ENCODE measurements at regions not wholly inside any gene's neighbourhood (a gene's known extent, or its start where the extent isn't known, plus 50 kb on each side); places are given as distances from the start of the nearest gene placed in this dataset.
"Not testable (repeated sequence)": the region's sequence is repeated elsewhere in the genome, so short reads cannot be mapped to it uniquely, and the experiment has no call there.

DNA sequence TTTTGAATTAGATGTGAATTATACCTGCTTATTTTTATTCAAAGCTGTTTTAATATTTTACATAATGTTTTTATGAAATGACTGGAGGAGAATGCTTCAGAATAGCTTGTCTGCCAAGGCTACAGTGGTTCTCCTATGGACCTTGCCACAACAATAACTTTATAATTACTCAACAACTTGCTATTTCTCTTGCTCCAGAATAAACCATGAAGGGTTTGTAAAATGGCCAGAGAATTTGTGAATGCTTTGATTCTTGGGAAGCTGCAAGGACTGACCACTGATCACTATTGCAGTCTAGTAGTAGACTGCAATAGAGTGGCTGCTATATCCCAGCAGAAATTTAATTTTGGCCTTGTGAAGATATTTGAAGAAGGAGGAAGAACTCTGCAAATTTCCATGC is 199.7 kb downstream of the FAT3 start:
- peak; percentile 21 for DNase-seq (ENCODE audit: low read depth)

DNA sequence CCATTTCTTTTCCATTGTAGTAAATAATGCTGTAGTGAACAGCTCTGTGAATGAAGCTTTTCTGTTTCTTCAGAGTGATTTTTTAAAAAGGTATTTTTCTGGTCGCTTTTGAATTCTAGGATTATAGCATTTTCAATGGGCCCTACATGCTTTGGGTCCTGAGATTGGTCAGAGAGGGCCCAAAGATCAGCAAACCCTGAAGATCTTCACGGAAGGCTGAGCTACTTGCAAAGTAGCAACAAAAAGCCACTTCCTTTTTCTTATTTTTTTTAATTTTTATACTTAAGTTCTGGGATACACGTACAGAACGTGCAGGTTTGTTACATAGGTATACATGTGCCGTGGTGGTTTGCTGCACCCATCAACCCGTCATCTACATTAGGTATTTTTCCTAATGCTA is 200.5 kb downstream of the FAT3 start:
- DNase-seq (ENCODE audit: low read depth), result no peak

DNA sequence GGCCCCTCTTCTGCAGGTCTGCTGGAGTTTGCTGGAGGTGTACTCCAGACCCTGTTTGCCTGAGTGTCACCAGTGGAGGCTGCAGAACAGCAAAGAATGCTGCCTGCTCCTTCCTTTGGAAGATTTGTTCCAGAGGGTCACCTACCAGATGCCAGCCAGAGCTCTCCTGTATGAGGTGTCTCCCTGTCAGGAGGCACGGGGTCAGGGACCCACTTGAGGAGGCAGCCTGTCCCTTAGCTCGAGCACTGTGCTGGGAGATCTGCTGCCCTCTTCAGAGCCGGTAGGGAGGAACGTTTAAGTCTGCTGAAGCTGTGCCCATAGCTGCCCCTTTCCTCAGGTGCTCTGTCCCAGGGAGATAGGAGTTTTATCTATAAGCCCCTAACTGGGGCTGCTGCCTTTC is 207.9 kb downstream of the FAT3 start:
- DNase-seq (ENCODE audit: low read depth), result no peak

DNA sequence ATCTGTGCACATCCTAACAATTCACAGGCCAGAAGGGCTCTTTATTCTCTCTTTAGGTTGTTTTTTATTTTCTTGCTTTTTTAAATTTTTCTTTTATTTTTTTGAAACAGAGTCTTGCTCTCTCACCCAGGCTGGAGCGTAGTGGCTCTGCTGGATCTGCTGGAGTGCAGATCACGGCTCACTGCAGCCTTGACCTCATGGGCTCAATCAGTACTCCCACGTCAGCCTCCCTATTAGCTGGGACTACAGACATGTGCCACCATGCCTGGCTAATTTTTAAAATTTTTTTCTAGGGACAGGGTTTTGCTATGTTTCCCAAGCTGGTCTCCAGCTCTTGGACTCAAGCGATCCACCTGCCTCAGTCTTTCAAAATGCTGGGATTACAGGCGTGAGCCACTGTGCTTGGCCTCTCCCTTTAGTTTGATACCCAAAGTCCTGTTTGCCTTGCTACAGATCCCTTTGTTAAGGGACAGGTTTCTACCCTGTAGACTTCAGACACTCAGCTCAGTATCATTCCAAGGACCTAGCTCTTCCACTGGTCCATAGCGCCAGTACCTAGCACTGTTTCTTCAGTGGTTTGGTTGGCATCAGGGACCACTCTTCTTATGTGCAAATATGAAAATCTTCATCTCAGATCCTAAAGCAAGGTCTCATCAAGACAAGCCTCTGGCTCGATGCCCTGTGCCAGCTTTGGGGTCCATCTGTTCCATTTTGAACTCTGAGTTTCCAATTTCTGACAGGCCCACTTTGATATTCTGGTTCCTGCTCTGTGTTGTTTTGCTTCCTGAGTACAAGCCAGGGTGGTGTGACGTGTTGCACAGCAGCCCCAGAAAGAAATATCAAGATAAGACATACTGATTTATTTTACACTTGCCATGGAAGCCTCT is 211.7 kb downstream of the FAT3 start:
- no peak for DNase-seq (ENCODE audit: low read depth)

DNA sequence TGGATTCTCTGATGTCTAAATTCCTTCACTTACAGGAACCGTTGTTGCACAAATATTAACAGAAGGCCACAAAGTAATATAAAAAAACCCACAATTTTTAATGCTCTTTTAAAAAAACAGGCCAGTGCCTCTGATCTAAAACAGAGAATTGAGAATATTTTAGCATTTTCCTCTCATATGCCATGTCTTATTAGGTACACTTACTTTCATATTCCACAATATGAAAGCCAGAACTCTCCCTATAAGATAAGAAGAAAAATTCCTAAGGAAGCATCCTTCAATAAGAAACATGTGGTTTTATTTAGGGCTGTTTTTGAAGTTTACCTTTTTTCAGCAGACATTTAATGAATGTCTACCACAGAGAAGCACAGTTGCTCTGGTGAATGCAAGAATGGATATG is 214.5 kb downstream of the FAT3 start:
- DNase-seq (ENCODE audit: low read depth), result no peak

DNA sequence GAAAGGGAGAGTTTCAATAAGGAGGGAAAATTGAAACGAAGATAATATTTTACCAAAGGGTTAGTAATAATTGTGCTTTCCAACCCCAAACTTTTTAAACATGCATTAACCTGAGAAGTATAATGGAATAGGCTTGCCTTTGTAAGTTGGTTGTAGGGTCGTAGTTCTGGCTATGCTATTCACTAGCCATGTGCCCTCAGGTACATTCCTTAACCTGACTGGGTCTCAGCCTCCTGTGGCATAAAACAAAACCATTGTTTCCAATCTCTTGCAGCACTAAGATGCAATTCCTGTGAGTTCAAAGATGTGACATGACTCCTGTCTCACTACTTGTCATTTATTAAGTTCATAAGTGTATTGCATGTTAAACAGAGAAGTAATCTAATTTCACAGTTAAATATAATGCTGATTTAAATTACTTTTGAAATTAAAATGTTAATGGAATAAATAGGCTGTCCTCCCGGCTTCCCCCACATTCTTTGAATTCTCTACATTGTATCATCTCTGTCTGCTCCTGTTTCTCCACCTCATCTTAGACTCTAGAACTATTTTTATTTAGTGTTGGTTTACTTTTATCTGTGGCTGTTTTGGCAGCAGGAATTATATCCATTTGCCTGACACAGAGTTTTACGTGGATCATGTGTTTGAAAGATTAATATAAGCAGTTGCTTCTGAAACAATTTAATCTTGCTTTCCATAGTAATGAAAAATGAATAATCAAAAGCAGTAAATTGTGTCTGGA is 216.3 kb downstream of the FAT3 start:
- DNase-seq (ENCODE audit: low read depth), result no peak

DNA sequence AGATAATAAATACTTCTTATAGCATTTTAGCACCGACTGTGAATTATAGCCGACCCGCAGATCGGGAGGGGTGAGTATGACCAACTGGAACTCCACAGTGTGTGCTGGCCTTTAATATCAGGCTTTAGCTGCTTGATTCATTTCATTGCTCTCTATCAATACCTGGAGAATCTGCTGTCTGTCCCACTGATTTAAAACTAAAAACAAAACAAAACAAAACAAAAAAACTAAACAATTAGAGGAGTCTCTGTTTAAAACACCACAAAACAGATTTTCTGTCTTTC is 216.8 kb downstream of the FAT3 start:
- no peak for DNase-seq (ENCODE audit: low read depth)

DNA sequence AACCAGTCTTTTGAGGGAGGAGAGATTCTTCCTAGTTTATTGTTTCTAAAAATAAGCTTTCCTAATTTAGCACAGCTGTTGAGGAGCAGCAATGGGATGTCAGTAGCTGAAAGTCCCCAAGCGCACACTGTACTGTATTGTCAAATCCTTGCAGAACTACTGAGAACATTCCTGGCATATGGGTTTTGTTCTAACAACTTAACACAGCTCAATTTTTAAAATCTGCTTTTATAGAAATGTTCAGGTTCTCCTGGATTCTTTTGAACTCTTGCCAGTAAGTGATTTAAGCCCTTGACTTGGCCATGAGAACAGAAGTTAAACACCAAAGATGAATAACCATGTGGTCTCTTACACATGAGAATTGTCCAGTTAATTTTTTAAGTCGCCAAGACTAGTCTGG is 218.6 kb downstream of the FAT3 start:
- peak; percentile 9 for DNase-seq (ENCODE audit: low read depth)

DNA sequence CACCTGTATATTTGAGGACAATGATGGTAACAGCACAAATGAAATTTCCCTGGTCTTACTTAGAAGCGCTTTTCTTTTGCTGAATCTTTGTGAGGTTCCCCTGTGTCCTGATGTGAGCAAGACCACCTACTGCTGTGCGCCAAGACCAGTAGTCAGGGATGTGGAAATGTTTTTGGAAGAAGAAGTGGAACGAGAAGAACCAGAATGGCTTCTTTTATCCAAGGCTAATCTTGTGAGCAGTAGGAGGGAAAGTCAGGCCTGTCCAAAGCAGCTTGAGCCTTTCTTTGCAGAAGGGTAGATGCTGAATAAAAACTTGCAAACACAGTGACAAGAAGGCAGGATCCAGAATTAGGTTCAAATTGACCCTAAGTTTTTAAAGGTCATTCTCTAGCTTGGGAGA is 223.0 kb downstream of the FAT3 start:
- no peak for DNase-seq (ENCODE audit: low read depth)

DNA sequence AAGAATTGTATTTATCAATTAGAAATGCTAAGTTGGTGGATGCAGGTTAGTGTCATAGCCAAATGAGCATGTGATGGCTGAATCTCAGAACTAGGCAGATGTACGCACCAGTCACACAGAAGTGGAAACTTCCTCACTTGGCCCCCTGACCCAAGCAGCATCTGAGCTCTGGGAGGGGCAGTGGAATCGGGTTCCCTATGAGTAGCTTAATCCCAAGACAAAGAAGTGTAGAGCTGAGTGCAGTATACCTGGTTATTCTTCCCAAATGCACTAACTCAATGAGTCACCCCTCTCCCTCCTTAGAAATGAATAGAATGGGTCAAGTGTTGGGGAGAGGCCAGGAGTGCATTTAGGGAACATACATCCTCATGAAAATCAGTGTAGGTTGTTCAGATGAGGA is 224.6 kb downstream of the FAT3 start:
- DNase-seq (ENCODE audit: low read depth), result no peak

DNA sequence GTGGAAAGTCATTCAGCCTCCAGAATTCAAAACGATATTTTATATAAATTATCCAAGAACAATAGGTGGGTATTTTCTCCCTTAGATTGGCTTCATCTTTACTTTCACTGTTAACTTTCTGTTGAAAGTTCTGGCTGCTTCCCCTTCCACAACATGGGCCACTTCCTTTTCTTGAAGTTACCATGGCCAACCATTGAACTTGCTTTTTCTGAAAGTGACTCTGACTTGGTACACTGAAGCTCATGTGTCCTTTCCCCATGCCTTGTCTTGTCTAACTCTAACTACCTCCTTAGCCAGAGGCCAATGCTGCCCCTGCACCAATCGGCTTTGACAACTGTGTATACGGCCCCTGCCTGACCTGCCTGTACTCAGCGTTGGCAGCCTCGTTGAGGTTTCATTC is 225.2 kb downstream of the FAT3 start:
- no peak for DNase-seq (ENCODE audit: low read depth)

DNA sequence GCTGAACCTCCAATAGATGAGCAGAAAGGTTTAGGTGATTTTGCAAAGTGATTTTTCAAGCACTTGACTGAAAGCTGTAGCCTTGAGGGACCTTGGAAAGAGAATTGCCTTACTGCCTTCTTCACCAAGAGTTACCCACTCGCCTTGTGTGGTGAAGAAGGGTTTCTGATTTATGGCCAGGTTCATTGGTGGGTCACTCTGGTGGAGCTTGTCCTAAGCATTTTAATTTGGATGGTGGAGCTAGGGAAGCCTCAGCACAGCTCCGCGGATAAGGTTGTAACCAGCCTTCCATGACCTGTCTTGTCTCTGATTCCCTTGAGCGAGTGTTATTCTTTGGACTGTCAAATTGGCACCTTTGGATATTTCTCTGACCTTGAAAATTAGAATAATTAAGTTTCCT is 226.4 kb downstream of the FAT3 start:
- no peak for DNase-seq (ENCODE audit: low read depth)

DNA sequence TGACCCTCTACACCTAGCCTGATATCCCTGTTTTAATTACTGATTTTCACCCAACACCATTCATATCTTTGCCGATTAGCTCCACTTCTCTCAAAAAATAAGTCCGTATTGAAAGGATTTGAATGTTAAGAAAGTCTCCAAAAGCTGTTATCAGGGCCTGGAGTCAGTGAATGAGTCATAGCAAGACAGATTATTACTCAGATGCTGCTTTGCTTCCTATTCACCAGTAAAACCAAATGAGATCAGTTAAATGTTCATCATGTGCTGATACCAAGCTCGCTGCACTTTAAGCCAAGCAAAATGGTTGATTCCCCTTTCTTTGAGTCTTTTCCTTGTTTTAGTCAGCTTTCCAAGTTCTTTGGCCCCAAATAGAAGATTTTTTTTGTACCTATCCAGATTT is 228.4 kb downstream of the FAT3 start:
- DNase-seq (ENCODE audit: low read depth), result no peak

DNA sequence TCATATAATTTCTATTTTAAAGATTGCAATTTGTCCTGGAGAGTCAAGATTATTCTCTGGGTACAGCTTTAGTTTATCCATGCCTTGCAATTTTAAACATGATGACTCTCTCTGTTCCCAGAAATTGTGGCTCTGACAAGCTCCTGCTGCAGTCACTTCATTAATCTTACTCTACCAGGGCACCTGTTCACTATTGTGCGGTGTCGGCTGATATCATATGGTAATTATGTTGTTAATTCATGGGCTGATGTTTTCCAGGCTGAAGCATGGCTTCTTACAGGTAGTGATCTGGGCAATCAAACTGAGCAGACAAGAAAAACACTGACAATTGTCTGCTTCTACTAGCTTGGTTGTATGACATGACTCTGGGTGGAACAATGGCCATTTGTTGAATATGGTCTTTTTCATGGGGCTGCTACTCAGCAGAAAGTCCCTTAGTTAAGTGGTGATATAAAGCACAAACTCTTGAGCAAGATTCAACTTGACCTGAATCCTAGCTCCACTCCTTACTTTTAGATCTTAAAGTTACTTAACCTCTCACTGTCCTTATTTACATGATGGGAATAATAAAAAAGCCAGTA is 230.7 kb downstream of the FAT3 start:
- DNase-seq (ENCODE audit: low read depth), result no peak

DNA sequence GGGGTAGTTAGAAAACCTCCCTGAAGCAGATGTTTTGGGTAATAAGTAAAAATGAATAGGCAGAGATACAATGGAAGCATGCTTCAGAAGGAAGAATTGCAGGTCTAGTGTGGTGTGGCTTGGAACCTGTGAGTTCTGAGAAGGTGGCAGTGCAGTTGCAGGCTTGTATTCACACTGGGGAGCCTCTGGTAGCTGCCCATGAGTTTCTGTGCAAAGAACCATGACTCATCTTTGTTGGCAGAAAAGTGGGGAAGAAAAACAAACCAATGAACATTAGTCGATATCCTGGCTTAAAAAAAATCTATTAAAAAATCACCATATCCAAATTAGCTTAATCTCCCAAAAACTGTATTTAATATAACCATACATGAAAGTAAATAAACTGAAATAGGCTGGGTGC is 232.6 kb downstream of the FAT3 start:
- no peak for DNase-seq (ENCODE audit: low read depth)

DNA sequence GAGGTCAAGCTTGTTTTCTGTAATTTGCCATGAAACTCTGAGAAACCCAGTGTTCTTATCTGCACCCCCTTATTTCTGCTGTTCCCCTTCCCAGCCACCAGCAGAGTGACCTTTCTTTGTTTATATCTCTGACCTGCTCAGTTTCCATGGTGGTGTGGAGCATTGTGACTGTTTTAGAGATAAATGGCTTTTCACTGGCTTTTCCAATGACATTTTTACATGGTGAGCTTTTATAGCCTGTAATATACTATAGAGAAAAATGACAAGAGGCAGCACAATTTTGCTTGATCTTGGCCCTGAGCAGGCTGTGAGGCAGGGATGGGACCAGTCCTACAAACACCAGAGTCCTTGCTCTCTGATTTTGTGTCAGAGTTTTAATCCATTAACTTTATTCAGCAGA is 233.9 kb downstream of the FAT3 start:
- no peak for DNase-seq (ENCODE audit: low read depth)

DNA sequence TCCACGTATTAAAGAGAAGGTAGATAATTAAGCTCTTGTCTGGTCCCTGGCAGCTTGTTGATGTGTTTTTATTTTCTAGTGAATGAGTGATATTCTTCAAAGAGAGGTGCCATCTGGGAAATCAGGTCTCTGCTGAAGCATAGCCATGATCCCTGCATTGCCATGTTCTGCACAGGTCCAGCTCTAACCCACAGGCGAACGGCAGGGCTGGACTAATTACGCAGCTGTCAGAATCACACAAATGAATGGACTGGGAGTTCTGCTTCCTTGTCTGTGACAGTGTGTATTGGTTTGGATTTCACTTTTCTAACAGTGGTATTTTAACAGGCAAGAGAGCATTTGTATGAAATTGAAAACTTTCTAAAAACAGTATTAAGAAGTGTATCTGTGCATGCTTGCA is 235.6 kb downstream of the FAT3 start:
- DNase-seq (ENCODE audit: low read depth), result no peak

DNA sequence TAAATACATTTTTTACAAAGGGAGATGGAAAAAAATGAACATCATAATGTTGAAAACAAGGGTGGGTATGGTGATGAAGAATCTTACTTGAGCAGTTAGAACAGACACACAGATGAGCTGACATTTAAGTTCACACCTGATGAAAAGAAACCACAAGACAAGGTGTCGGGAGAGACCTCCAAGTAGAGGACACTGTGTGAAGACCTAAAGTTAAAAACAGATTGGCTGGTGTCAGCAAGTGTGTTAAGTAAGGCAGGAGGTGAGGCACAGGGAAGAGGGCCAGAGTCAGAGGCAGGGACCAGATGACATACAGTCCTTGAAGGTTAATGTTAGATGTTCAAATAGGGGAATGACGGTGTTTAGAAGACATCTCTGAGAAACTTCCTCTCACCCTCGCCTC is 236.8 kb downstream of the FAT3 start:
- no peak for DNase-seq (ENCODE audit: low read depth)

DNA sequence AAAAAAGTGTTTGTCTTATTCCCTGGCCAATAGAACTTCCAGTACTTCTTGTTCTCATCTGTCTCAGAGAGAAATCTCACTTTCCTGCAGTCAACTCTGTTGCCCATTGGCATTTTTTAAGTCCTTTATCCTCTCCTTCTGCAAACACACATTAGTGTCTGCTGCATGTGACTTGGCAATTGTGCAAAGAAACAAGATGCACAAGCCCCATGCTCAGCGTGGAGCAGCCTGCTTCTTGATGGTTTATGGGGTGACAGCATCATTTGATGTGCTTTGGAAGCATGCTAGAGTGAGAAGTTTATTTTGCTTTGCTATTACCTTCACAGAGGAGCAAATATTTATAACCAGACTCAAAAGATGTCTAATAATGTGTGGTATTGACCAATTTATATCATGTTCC is 238.2 kb downstream of the FAT3 start:
- DNase-seq (ENCODE audit: low read depth), result no peak

DNA sequence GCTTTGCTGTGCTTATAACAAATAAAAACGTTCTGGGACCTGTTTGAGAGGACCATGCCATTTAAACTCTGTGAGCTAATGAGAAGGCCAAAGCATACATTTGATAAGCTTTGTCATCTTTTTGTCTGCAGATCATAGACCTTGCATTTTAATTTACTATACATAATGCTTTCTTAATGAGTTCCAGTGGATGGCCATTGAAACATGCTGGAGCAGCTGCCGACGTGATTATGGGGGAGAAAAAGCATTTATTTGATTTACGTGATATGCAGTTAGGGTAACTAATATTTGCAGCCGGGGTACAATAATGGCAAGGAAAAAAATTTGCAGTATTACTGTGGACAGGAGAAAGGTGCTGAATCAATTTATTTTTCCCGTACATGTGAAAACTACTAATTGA is 240.2 kb downstream of the FAT3 start:
- no peak for DNase-seq (ENCODE audit: low read depth)

DNA sequence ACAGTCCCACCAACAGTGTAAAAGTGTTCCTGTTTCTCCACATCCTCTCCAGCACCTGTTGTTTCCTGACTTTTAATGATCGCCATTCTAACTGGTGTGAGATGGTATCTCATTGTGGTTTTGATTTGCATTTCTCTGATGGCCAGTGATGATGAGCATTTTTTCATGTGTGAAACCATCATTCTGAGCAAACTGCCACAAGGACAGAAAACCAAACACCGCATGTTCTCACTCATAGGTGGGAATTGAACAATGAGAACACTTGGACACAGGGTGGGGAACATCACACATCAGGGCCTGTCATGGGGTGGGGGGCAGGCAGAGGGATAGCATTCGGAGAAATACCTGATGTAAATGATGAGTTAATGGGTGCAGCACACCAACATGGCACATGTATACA is 240.8 kb downstream of the FAT3 start:
- not testable (repeated sequence) for DNase-seq (ENCODE audit: low read depth)

DNA sequence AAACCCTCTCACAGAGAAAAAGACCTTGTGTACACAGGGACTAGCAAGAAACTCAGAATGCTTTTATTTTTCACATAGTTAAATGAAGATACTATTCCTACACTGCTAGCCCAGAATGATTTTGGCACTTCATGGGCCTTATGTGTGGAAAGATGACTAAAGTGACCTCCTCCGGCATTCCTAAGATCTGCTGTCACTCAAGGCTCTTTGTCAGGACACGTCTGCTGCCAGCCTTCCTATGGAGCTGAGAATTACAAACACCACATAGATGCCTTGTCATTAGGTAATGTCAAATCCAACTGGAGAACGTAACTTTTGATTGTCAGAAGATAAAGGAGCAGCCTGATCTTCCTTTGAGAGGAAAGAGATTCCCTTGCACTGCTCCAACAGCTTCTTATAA is 249.1 kb downstream of the FAT3 start:
- DNase-seq (ENCODE audit: low read depth), result no peak

DNA sequence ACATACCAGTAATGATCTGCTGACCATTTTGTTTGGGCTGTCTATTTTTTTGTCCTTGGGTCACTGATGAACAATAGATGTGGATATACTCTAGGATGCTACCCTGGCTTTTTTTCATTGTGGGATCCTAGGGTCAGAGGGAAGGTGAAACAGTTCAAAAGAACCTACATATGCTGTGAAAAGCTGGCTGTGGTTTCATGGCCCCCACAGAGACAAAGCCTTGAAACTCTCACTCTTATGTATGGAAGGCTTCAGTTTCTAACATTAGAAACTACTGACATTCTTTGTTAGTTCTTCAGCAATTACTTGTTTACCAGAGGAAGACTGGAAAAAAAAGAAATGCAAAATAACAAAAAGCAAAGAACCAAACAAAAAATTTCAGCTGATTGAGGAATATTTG is 250.7 kb downstream of the FAT3 start:
- DNase-seq (ENCODE audit: low read depth), result no peak

Data from myocyte (in vitro differentiated cells).